ENCODE measurements at regions not wholly inside any gene's neighbourhood (a gene's known extent, or its start where the extent isn't known, plus 50 kb on each side); places are given as distances from the start of the nearest gene placed in this dataset.
"Not testable (repeated sequence)": the region's sequence is repeated elsewhere in the genome, so short reads cannot be mapped to it uniquely, and the experiment has no call there.

DNA sequence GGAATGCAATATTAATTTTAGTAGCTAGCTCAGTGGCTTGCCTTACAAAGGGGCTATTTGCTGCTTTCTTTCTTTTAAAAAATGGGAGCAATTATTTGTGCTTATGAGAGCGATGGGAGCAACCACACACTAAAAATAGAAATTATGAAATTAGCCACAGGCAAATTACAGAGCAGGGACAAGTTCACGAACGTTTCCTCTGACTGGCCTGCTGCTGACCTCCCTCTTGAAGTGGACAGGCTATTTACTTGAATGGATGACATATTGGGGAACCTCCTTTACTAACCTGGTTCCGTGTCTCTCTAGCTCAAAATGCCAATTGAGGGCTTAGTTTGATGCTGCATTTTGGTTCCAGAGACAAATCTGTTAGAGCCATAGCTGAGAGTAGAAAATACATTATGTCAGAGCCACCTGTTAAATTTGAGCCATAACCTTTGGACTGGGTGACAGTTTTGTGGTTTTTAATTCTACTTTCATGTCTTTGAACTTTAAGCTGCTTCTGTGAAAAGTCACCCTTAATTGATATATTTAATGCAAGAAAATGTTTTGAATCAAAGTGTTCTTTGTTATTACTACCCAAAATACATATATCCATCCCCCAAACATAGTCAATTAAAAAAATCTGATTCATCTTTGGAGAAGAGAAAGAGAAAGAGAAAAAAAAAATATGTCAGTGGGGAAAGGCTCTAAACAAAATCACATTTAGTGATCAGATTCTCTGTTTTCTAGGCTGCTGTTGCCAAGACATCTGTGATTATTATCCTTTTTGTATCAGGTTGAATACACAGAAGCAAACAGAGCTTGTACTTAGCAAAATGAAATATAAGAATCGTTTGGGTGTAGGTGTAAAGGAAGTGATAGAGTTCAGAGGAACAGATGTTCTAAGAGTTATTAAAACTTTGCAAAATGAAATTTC, 351.9 kb downstream of the ADGRL2 start:
- DNase-seq: no peak

GRCh38 chr1:82145656-82146055, 344.9 kb downstream of the ADGRL2 start:
- DNase-seq: no peak

GRCh38 chr1:82143108-82143833, 342.5 kb downstream of the ADGRL2 start:
- DNase-seq: no peak

DNA sequence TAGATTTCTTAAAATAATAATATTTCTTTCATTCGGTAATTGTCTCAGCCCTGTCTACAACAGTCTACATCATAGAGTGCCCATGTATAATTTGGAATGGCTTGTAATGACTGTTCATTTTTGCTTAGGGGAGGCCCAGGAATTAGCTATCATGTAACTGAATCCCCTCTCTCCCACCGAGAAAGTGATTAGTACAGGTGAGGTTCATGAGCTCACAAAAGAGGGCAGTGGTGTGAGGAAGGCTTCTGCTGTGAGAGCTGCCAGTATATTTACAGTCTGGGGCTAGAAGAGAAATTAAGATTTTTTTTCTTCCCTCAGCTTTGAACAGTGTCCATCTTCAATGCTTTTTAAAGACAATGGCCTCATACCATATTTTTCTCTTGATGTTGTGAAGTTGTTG, 340.7 kb downstream of the ADGRL2 start:
- no peak for DNase-seq

- DNase-seq: no peak
These were observed 339.2 kb downstream of the ADGRL2 start for GRCh38 chr1:82139751-82140468.

- not testable (repeated sequence) for DNase-seq
These were observed 335.6 kb downstream of the ADGRL2 start for GRCh38 chr1:82136351-82136750.

DNA sequence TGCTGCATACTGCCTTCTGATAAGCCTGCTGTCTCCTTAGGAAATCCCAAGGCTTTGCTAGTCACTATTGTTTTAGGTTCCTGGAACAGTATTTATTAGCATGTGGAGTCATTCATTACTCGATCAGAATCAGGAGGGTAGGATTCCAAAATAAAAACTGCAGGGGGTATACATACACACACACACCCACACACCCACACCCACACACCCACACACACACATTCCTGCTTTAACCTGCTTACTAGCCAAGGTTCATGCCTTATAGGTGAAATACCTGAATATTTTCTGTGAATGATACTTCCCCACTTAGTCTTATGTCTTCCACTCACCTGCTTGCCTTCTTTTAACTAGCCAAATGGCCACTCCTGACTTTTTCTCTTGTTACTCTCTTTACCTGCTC, 325.1 kb downstream of the ADGRL2 start:
- DNase-seq: no peak

DNA sequence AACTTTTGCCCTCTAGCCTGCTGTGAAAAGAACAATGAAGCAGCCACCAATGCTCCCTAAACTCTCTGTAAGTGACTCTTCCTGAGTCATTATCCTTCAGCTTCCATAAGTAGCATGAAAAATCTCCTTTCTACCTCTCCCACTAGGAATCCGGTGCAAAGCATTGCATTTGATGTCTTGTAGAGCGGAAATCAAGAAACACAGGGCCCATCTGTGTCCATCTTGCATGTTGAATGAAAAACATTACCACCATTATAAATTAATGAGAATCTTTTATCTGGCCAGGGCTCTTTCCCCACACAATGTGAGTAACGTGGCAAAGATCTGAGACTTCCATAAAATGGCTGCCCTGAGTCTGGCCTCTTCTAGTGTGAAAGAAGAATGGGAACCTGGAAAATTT, 324.4 kb downstream of the ADGRL2 start:
- DNase-seq: no peak

DNA sequence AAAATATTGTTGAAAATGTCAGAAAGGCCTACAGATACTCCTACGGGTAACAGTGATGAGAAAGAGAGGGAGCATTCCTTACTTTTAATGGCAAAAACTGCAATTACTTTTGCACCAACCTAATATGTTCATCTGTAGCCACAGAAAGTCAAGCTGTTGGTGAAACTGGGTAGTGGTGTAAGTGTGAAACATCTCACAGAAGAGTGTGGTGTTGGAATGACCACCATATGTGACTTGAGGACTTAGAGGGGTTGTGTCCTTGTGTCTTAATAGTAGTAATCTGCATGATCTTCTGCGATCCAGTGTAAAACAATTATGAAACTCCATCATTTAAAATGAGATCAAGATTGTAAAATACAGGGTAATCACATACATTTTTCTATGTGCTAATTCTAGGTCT, 320.7 kb downstream of the ADGRL2 start:
- DNase-seq: no peak

DNA sequence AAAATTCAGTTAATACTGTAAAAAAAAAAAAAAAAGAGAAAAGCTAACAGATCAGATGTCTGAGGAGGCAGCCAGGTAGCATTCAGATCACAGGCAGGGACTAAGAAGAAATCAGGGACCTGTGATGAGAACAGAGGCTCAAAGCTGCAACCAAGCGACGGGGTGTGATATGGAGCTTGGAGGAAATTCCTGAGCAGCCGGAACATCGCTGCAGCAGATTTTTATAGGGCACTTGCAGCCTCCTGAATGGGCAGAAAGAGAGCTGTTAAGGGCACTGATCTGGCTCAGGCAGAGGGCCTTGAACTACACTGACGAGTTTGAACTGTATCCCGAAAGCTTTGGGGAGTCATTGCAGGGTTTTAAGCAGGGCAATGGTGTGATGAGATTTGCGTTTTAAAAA, 315.4 kb downstream of the ADGRL2 start:
- no peak for DNase-seq

DNA sequence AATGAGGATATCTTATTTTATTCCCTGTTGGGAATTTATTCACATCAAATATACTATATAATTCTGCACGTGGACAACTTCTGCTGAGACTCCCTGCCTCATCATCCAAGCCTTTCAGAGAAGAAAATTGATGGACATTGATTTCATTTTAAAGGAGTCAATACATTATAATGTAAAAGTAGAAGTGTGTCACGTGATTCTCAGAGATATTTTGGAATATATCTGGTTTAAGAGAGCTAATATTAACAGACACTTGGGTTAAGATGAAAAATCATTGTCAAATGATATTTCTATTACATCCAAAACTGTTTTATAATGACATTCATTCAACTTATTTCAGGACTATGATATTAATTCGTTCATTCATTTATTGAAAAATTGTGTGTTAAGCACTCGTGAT, 314.2 kb downstream of the ADGRL2 start:
- no peak for DNase-seq

GRCh38 chr1:82110366-82111254, 309.9 kb downstream of the ADGRL2 start:
- no peak for DNase-seq

DNA sequence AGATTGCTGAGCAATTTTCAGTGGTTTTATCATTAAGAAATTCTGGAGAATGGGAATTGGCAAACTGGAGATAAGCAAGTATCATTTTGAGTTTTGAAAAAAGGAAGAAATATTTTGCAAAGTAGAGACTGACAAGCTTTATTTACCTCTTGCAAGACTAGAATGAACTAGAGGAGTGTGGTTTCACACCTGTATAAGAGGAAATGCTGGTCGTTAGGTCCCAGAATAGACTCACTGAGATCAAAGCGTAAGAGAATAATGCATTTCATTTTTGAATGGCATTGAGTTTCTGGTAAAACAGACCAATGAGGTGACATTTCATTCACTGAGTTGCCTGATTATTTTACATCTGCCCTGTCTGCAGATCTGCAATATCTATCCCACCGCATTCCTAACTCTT, 308.1 kb downstream of the ADGRL2 start:
- DNase-seq: no peak

DNA sequence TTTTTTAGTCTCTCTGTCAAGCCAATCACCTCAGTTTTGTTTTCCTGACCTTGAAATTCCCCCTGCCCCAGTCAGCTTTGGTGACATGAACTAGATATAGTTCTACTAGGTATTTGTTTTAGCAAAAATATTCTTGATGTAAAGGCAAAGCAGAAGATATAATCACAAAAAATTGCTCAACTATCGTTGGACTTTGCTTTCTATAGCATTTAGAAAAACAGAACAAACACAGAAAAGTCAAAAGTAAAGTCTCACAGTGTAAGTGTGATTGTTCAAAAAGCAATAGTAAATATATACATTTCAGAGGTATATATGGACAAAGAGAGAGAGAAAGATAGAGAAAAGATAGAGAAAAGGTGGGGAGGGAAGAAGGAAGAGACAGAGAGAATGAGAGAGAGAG, 305.9 kb downstream of the ADGRL2 start:
- DNase-seq: no peak

GRCh38 chr1:82099170-82099569, 298.4 kb downstream of the ADGRL2 start:
- no peak for DNase-seq

- DNase-seq: no peak
These were observed 293.4 kb downstream of the ADGRL2 start for GRCh38 chr1:82094136-82094535.

DNA sequence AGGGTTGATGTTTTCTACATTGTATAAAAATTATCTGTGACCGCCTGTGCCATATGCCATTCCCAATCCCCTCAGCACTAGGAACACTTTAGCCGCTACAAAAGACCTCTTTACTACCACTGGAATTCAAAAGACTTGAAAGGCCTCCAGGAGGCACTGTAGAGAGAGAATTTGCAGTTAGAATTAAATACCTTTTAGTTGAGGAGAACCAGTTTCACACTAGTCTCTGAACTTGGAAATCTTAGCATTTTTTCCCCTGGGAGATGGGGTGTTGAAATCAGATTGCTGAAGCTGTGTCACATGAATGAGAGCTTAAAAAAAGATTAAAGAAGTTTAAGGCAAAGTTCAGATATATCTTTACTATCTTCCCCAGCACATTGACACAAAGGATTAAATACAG, 291.0 kb downstream of the ADGRL2 start:
- no peak for DNase-seq

DNA sequence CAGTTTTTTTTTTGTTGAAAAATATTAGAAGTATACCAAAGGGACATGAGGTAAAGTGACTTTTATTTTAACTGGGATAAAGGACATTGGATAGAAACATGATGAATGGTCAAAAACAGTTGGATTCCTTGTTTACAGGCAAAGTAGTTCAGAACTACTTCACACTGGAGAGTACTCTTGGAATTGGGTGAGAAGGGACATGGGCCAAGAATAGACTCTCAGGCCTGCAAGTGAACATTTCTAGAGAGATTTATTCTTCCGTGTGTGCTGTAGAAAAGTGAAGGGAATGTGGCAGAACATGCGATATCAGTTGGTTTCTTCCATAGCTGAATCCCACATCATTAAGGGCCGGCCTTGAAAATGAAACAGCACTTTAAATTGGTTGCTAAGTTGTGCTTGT, 290.5 kb downstream of the ADGRL2 start:
- DNase-seq: no peak

DNA sequence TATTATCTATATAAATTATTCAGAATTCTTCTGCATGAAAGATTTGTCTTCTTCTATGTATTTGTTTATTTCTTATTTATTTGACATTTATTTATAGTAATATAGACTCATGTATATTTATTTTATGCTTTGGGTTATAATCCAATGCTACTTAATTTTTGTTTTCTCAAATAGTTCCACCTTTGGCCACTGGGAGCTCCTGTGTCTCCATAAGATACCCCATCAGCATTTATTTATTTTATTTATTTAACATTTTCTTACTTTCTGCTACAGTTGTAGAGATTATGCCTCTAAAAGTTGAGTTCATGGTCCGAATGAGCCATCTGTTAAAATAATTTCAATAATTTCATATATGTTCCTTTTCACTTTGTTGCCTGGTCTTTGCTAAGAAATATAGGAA, 289.4 kb downstream of the ADGRL2 start:
- no peak for DNase-seq

- DNase-seq: no peak
These were observed 286.0 kb downstream of the ADGRL2 start for GRCh38 chr1:82086739-82087138.

DNA sequence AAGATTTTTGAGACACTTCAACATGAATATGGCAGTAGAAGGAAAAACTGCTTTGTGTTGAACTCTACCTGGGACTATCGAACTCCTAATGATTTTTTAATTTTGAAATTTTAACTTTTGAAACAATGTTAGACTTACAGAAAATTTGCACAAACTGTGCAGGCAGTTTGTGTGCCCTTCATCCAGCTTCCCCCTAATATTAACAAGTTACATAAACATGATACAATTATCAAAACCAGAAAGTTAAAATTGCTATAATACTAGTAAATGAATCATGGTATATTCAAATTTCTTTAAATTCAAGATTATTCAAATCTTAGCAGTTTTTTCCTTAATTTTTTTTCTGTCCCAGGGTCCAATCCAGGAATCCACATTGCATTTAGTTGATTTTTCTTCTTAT, 278.9 kb downstream of the ADGRL2 start:
- DNase-seq: no peak

GRCh38 chr1:82073659-82074058, 272.9 kb downstream of the ADGRL2 start:
- no peak for DNase-seq

GRCh38 chr1:82073071-82073470, 272.3 kb downstream of the ADGRL2 start:
- DNase-seq: no peak

Measured in inflammatory macrophage treated with lipopolysaccharide for 4 hours (primary cell).